ENCODE measurements at regions not wholly inside any gene's neighbourhood (a gene's known extent, or its start where the extent isn't known, plus 50 kb on each side); places are given as distances from the start of the nearest gene placed in this dataset.

DNA sequence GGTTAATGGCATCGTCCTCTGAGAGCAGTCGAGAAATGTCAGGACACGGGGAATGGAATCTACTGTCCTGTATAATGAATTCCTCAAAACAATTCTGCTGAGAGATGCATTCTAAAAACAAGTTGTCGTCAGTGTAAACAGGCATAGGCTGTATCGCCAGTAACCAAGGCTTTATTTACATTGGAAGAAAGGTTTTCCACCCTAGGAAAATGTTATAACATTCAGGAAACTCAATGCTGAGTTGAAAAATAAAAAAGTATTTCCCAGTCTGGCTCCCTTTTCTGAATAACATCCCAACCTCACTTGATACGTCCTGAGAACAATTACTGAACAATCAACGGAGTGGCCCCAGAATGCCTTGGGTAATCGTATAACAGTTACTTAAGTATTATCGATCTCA, 79.6 kb upstream of the UCN3 start:
- TF ChIP-seq, protein P1, sequence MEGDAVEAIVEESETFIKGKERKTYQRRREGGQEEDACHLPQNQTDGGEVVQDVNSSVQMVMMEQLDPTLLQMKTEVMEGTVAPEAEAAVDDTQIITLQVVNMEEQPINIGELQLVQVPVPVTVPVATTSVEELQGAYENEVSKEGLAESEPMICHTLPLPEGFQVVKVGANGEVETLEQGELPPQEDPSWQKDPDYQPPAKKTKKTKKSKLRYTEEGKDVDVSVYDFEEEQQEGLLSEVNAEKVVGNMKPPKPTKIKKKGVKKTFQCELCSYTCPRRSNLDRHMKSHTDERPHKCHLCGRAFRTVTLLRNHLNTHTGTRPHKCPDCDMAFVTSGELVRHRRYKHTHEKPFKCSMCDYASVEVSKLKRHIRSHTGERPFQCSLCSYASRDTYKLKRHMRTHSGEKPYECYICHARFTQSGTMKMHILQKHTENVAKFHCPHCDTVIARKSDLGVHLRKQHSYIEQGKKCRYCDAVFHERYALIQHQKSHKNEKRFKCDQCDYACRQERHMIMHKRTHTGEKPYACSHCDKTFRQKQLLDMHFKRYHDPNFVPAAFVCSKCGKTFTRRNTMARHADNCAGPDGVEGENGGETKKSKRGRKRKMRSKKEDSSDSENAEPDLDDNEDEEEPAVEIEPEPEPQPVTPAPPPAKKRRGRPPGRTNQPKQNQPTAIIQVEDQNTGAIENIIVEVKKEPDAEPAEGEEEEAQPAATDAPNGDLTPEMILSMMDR (conservative IDR thresholded peaks at IDR 0.05) = no peak
- no peak for TF ChIP-seq EZH2 (IDR thresholded peaks at IDR 0.05; ENCODE audit: low read depth)
